ENCODE measurements at regions not wholly inside any gene's neighbourhood (a gene's known extent, or its start where the extent isn't known, plus 50 kb on each side); places are given as distances from the start of the nearest gene placed in this dataset.

GRCh38 chr18:78643981-78644380, 335.6 kb upstream of the SALL3 start:
- H4K20me1 ChIP-seq (ENCODE audit: insufficient read depth) = no peaks in the 10 kb centered on the region
- H2AFZ ChIP-seq (ENCODE audit: low read depth, low read length) = no peak overlapping the region
- H3F3A ChIP-seq (ENCODE audit: insufficient read depth, low read length, poor library complexity, severe bottlenecking) = no peaks in the 10 kb centered on the region
- H3K9me3 ChIP-seq (ENCODE audit: low read length) = no peaks in the 10 kb centered on the region
- no peaks in the 10 kb centered on the region for H3K36me3 ChIP-seq (ENCODE audit: insufficient read depth, low read length)
- H3K27me3 ChIP-seq (ENCODE audit: insufficient read depth, low read depth, low read length) = no peaks in the 10 kb centered on the region
- no peak overlapping the region for H3K9ac ChIP-seq (ENCODE audit: low read length)
- H3K4me2 ChIP-seq (ENCODE audit: low read length) = no peak overlapping the region
- TF ChIP-seq EZH2 (IDR thresholded peaks at IDR 0.05; ENCODE audit: borderline replicate concordance, insufficient read depth, low read length, poor library complexity, severe bottlenecking) = no peak
- TF ChIP-seq TAF1 (IDR thresholded peaks at IDR 0.05; ENCODE audit: low read depth) = no peak
- TF ChIP-seq SMC3 (conservative IDR thresholded peaks at IDR 0.05; ENCODE audit: poor library complexity) = no peak
- TF ChIP-seq EP300 (conservative IDR thresholded peaks at IDR 0.05; ENCODE audit: poor library complexity, severe bottlenecking) = no peak
- no peak for TF ChIP-seq POLR2AphosphoS5 (IDR thresholded peaks at IDR 0.05)
- no peak for TF ChIP-seq REST (IDR thresholded peaks at IDR 0.05; ENCODE audit: borderline replicate concordance)
- no peak for TF ChIP-seq MXI1 (conservative IDR thresholded peaks at IDR 0.05; ENCODE audit: poor library complexity, severe bottlenecking)
- TF ChIP-seq CTCF (IDR thresholded peaks at IDR 0.05; ENCODE audit: poor library complexity, severe bottlenecking) = no peak
- TF ChIP-seq RAD21 (conservative IDR thresholded peaks at IDR 0.05) = no peak
- no peak overlapping the region for H3K27ac ChIP-seq (ENCODE audit: low read length)
- no peaks in the 10 kb centered on the region for H3K9me2 ChIP-seq (ENCODE audit: insufficient read depth, low read length)
- no peaks in the 10 kb centered on the region for H3K79me2 ChIP-seq (replicated peaks; ENCODE audit: insufficient read depth, low read length)
- H3K4me3 ChIP-seq (ENCODE audit: low read length) = no peak overlapping the region

- no peak overlapping the region for H3K27ac ChIP-seq (ENCODE audit: low read length)
- TF ChIP-seq SMC3 (conservative IDR thresholded peaks at IDR 0.05; ENCODE audit: poor library complexity) (no peak), TAF1 (IDR thresholded peaks at IDR 0.05; ENCODE audit: low read depth) (no peak), REST (IDR thresholded peaks at IDR 0.05; ENCODE audit: borderline replicate concordance) (no peak), EZH2 (IDR thresholded peaks at IDR 0.05; ENCODE audit: borderline replicate concordance, insufficient read depth, low read length, poor library complexity, severe bottlenecking) (no peak), POLR2AphosphoS5 (IDR thresholded peaks at IDR 0.05) (no peak), MXI1 (conservative IDR thresholded peaks at IDR 0.05; ENCODE audit: poor library complexity, severe bottlenecking) (no peak), CTCF (IDR thresholded peaks at IDR 0.05; ENCODE audit: poor library complexity, severe bottlenecking) (no peak), EP300 (conservative IDR thresholded peaks at IDR 0.05; ENCODE audit: poor library complexity, severe bottlenecking) (no peak), RAD21 (conservative IDR thresholded peaks at IDR 0.05) (no peak)
- H3K9ac ChIP-seq (ENCODE audit: low read length) = no peak overlapping the region
- no peak overlapping the region for H3K4me3 ChIP-seq (ENCODE audit: low read length)
- no peaks in the 10 kb centered on the region for H3K79me2 ChIP-seq (replicated peaks; ENCODE audit: insufficient read depth, low read length)
- no peaks in the 10 kb centered on the region for H3K27me3 ChIP-seq (ENCODE audit: insufficient read depth, low read depth, low read length)
- H4K20me1 ChIP-seq (ENCODE audit: insufficient read depth) = no peaks in the 10 kb centered on the region
- no peaks in the 10 kb centered on the region for H3F3A ChIP-seq (ENCODE audit: insufficient read depth, low read length, poor library complexity, severe bottlenecking)
- no peak overlapping the region for H2AFZ ChIP-seq (ENCODE audit: low read depth, low read length)
- no peak overlapping the region for H3K4me2 ChIP-seq (ENCODE audit: low read length)
- H3K36me3 ChIP-seq (ENCODE audit: insufficient read depth, low read length) = no peaks in the 10 kb centered on the region
- H3K9me3 ChIP-seq (ENCODE audit: low read length) = no peaks in the 10 kb centered on the region
- no peaks in the 10 kb centered on the region for H3K9me2 ChIP-seq (ENCODE audit: insufficient read depth, low read length)
These were observed 334.4 kb upstream of the SALL3 start for GRCh38 chr18:78645216-78645615.
